NCI-H187 treated with DMSO at 0.1 percent for 48 hours (cell line): ENCODE measurements at regions not wholly inside any gene's neighbourhood (a gene's known extent, or its start where the extent isn't known, plus 50 kb on each side); places are given as distances from the start of the nearest gene placed in this dataset.
"Not testable (repeated sequence)": the region's sequence is repeated elsewhere in the genome, so short reads cannot be mapped to it uniquely, and the experiment has no call there.

Experiments
- DNase-seq: peaks from one replicate; lab custom pipeline; 2025; lab: John Stamatoyannopoulos, UW

- DNase-seq: not testable (repeated sequence)
Measured at GRCh38 chr5:100379254-100379858, 155.8 kb upstream of the FAM174A start.

GRCh38 chr5:100364757-100365478 lies 170.3 kb upstream of the FAM174A start:
- DNase-seq: not testable (repeated sequence)

GRCh38 chr5:100364343-100364742 lies 170.8 kb upstream of the FAM174A start:
- DNase-seq: not testable (repeated sequence)

GRCh38 chr5:100359998-100360397 lies 175.2 kb upstream of the FAM174A start:
- DNase-seq: not testable (repeated sequence)

- DNase-seq: not testable (repeated sequence)
Measured at GRCh38 chr5:100346269-100346668, 188.9 kb upstream of the FAM174A start.

GRCh38 chr5:100341485-100341884 lies 193.7 kb upstream of the FAM174A start:
- not testable (repeated sequence) for DNase-seq

GRCh38 chr5:100322483-100322882 lies 212.7 kb upstream of the FAM174A start:
- no peak for DNase-seq

- no peak for DNase-seq
Measured at GRCh38 chr5:100319885-100320284, 215.3 kb upstream of the FAM174A start.

GRCh38 chr5:100313657-100314056 lies 221.5 kb upstream of the FAM174A start:
- no peak for DNase-seq

- DNase-seq: no peak
Measured at GRCh38 chr5:100311806-100312205, 223.4 kb upstream of the FAM174A start.

GRCh38 chr5:100306000-100306399 lies 229.2 kb upstream of the FAM174A start:
- no peak for DNase-seq

- no peak for DNase-seq
Measured at GRCh38 chr5:100303216-100303615, 232.0 kb upstream of the FAM174A start.

- DNase-seq: no peak
Measured at GRCh38 chr5:100299261-100299660, 235.9 kb upstream of the FAM174A start.

- no peak for DNase-seq
Measured at GRCh38 chr5:100276071-100276470, 259.1 kb upstream of the FAM174A start.

- no peak for DNase-seq
Measured at GRCh38 chr5:100275631-100276030, 259.5 kb upstream of the FAM174A start.

- DNase-seq: no peak
Measured at GRCh38 chr5:100273846-100274580, 261.2 kb upstream of the FAM174A start.

GRCh38 chr5:100270023-100270771 lies 265.0 kb upstream of the FAM174A start:
- DNase-seq: no peak

- no peak for DNase-seq
Measured at GRCh38 chr5:100260968-100261367, 274.2 kb upstream of the FAM174A start.

GRCh38 chr5:100252944-100253343 lies 282.2 kb upstream of the FAM174A start:
- no peak for DNase-seq

GRCh38 chr5:100252037-100252436 lies 283.1 kb upstream of the FAM174A start:
- DNase-seq: no peak

GRCh38 chr5:100249884-100250269 lies 285.3 kb upstream of the FAM174A start:
- DNase-seq: no peak

GRCh38 chr5:100249211-100249883 lies 285.8 kb upstream of the FAM174A start:
- no peak for DNase-seq
